ENCODE measurements at regions not wholly inside any gene's neighbourhood (a gene's known extent, or its start where the extent isn't known, plus 50 kb on each side); places are given as distances from the start of the nearest gene placed in this dataset.

GRCh38 chr11:95486466-95486865, 255.5 kb upstream of the SESN3 start:
- TF ChIP-seq ZFX (IDR thresholded peaks at IDR 0.05; ENCODE audit: borderline replicate concordance) (no peak), CTCF (IDR thresholded peaks at IDR 0.05) (no peak)
